Panc1 (cell line): ENCODE measurements at regions not wholly inside any gene's neighbourhood (a gene's known extent, or its start where the extent isn't known, plus 50 kb on each side); places are given as distances from the start of the nearest gene placed in this dataset.

Experiments
- ATAC-seq: fragments of 200-7000 bp; cut with Tn5 transposase; 2 replicates; pipeline ENCODE4 v1.9.1; 2020; ENCODE audit warnings: mild to moderate bottlenecking, moderate library complexity
- BruUV-seq: library from RNA; stranded (reverse); fragments of 400-500 nt; replicated peaks from 2 replicates; lab custom pipeline; 2021; lab: Mats Ljungman, UMichigan
- CTCF ChIA-PET: fragments of 300-600 bp; sonication (Branson Sonifier 250); formaldehyde crosslinking; loops from one replicate; lab custom pipeline; 2022; ENCODE audit warnings: antibody characterized with exemption; lab: Charles Lee
- POLR2A ChIA-PET: fragments of 300-600 bp; sonication (Branson Sonifier 250); formaldehyde crosslinking; loops from one replicate; lab custom pipeline; 2022; ENCODE audit warnings: antibody characterized with exemption; lab: Charles Lee
- DNase-seq: peaks from one replicate; pipeline ENCODE4 v3.0.0-alpha.2; 2010; ENCODE audit warnings: low read depth, low spot score
- H3K27ac ChIP-seq: 2 replicates; pipeline ENCODE4 v1.5.1; 2011; ENCODE audit warnings: mild to moderate bottlenecking, low read length, inconsistent platforms
- H3K27me3 ChIP-seq: fragments of 200-500 bp; sonication (Bioruptor generic); 2 replicates; pipeline ENCODE4 v1.6.0; 2014; ENCODE audit warnings: low read length, inconsistent platforms; ENCODE audit not compliant: control insufficient read depth, insufficient read depth
- H3K36me3 ChIP-seq: fragments of 200-500 bp; sonication (Bioruptor generic); 2 replicates; pipeline ENCODE4 v1.5.1; 2014; ENCODE audit warnings: inconsistent platforms, mild to moderate bottlenecking, low read length, moderate library complexity; ENCODE audit not compliant: control insufficient read depth, insufficient read depth
- H3K4me1 ChIP-seq: 2 replicates; pipeline ENCODE4 v1.5.1; 2011; ENCODE audit warnings: inconsistent platforms, mild to moderate bottlenecking, low read length, moderate library complexity; ENCODE audit not compliant: control insufficient read depth, insufficient read depth
- H3K4me3 ChIP-seq, 2 experiments: 2 replicates each; pipeline ENCODE4 v1.5.1; 2011 to 2012; ENCODE audit warnings: low read depth in 2 of 2, low read length in 2 of 2, mild to moderate bottlenecking in 2 of 2, inconsistent platforms in 1 of 2, moderate library complexity in 1 of 2
- H3K9me3 ChIP-seq: fragments of 200-500 bp; sonication (Bioruptor generic); 2 replicates; pipeline ENCODE4 v1.5.1; 2014; ENCODE audit warnings: low read depth, mild to moderate bottlenecking, inconsistent platforms, low read length, moderate library complexity; ENCODE audit not compliant: control insufficient read depth, insufficient read depth
- CTCF ChIP-seq: fragments of 450-650 bp; IDR thresholded peaks from 2 replicates; pipeline ENCODE4 v1.5.1; 2017; ENCODE audit warnings: mild to moderate bottlenecking
- POLR2AphosphoS5 ChIP-seq: IDR thresholded peaks from 2 replicates; pipeline ENCODE4 v1.6.1; 2012; ENCODE audit warnings: mild to moderate bottlenecking, low read depth, low read length, moderate library complexity
- REST ChIP-seq, 2 experiments: IDR thresholded peaks; 2 replicates each; pipeline ENCODE4 v1.6.1; 2011 to 2012; ENCODE audit warnings: low read depth in 2 of 2, control low read depth in 1 of 2, low read length in 1 of 2, mild to moderate bottlenecking in 1 of 2, moderate library complexity in 1 of 2; ENCODE audit not compliant: insufficient read depth in 1 of 2
- SIN3A ChIP-seq: IDR thresholded peaks from 2 replicates; pipeline ENCODE4 v1.6.1; 2012; ENCODE audit warnings: low read depth, mild to moderate bottlenecking, low read length, moderate library complexity, borderline replicate concordance; ENCODE audit not compliant: insufficient read depth
- TCF7L2 ChIP-seq: IDR thresholded peaks from 2 replicates; pipeline ENCODE4 v1.6.1; 2011; ENCODE audit warnings: mild to moderate bottlenecking, low read depth, low read length, inconsistent platforms
- in situ Hi-C: cut with HindIII; loops from 2 replicates; pipeline ENCODE4 v1.10.0; 2016; ENCODE audit warnings: low sequenced_read_pairs, low pct_unique_long_range_greater_than_20kb
- intact Hi-C: fragments of 100-400 bp; cut with micrococcal nuclease; formaldehyde crosslinking; loops from one replicate; pipeline ENCODE4 v1.10.0; 2022; ENCODE audit not compliant: unreplicated experiment

- Histone ChIP-seq H3K27me3 (no peaks in the 10 kb centered on the region), H3K9me3 (no peaks in the 10 kb centered on the region), H3K36me3 (peaks cover 4% of the 10 kb centered on the region; the same call in 1 of the 2 replicates), H3K4me1 (peaks cover 13% of the 10 kb centered on the region), H3K4me3 (peak overlapping the region; percentile 85 to 86), H3K27ac (peak overlapping the region; percentile 82)
- ATAC-seq: peak; percentile 98
- BruUV-seq: no TSS peak
- ChIA-PET POLR2A (interaction anchor here (0.6 to 0.9 kb wide), 4 partner anchors 12 to 1112 kb away, joined by 3 to 5 read pairs (median 3); partner anchors contain the start of gene SLC25A20), CTCF (interaction anchor here (0.7 kb wide), 2 partner anchors 48 to 51 kb away, joined by 3 to 16 read pairs; no protein-coding TSS in a partner anchor)
- peak; percentile 68 for DNase-seq
- TF ChIP-seq REST (IDR thresholded peaks at IDR 0.05; ENCODE audit: insufficient read depth in 1 of 2, low read depth in 2 of 2, low read length in 1 of 2): no peak
- TF ChIP-seq POLR2AphosphoS5: peak; percentile 89
- intact Hi-C loops: no loop called here
- in situ Hi-C loops: no loop called here
Observed at GRCh38 chr3:48088749-48089466, 72.7 kb upstream of the MAP4 start.

- peaks cover 4% of the 10 kb centered on the region; the same call in 1 of the 2 replicates for H3K36me3 ChIP-seq
- BruUV-seq: no TSS peak
- H3K27ac ChIP-seq: peak overlapping the region; percentile 74
- ChIA-PET POLR2A (interaction anchor here (0.6 to 0.9 kb wide), 3 partner anchors 13 to 810 kb away, joined by 3 read pairs; partner anchors contain the start of gene SLC25A20), CTCF (interaction anchor here (0.7 kb wide), 2 partner anchors 49 to 51 kb away, joined by 3 to 16 read pairs; no protein-coding TSS in a partner anchor)
- H3K9me3 ChIP-seq: no peaks in the 10 kb centered on the region
- no peak for ATAC-seq
- peak overlapping the region; percentile 85 to 86 for H3K4me3 ChIP-seq
- in situ Hi-C loops (no loop called here), intact Hi-C loops (no loop called here)
- no peaks in the 10 kb centered on the region for H3K27me3 ChIP-seq
- peaks cover 13% of the 10 kb centered on the region for H3K4me1 ChIP-seq
- DNase-seq: no peak
- TF ChIP-seq REST (IDR thresholded peaks at IDR 0.05; ENCODE audit: insufficient read depth in 1 of 2, low read depth in 2 of 2, low read length in 1 of 2) (no peak), TCF7L2 (no peak), SIN3A (no peak), CTCF (no peak), POLR2AphosphoS5 (no peak)
Observed at GRCh38 chr3:48088056-48088748, 72.0 kb upstream of the MAP4 start.
